Right lobe of liver (tissue), 4 donors: ENCODE measurements at regions not wholly inside any gene's neighbourhood (a gene's known extent, or its start where the extent isn't known, plus 50 kb on each side); places are given as distances from the start of the nearest gene placed in this dataset.

Experiments used
- CTCF ChIP-seq, 4 donors: fragments of 200-600 bp in 3 of 4; fragments of 450-650 bp in 1 of 4; IDR thresholded peaks; one replicate each; pipeline versions ENCODE4 v1.5.1 to v1.8.0; 2016 to 2022; ENCODE audit warnings: antibody characterized with exemption in 4 of 4, mild to moderate bottlenecking in 2 of 4
- POLR2A ChIP-seq: fragments of 450-650 bp; IDR thresholded peaks from one replicate; pipeline ENCODE4 v1.6.1; 2017; ENCODE audit warnings: antibody characterized with exemption, mild to moderate bottlenecking
- donor health status: DM: no; HTN: no; CAD: no.
- donor health status: DM: no; HTN: no; CAD: no.
- donor health status: DM: no; HTN: yes; CAD: no.

- no peak for TF ChIP-seq CTCF (IDR thresholded peaks at IDR 0.05)
- TF ChIP-seq POLR2A: no peak
Observed at GRCh38 chr18:67400502-67401117, 115.9 kb downstream of the DSEL start.
